SU-DHL-6 (cell line): ENCODE measurements at regions not wholly inside any gene's neighbourhood (a gene's known extent, or its start where the extent isn't known, plus 50 kb on each side); places are given as distances from the start of the nearest gene placed in this dataset.

Source experiments
- CTCF ChIP-seq: fragments of 200-600 bp; sonication (generic); IDR thresholded peaks from one replicate; pipeline ENCODE4 v1.5.1; 2017; ENCODE audit warnings: antibody characterized with exemption, mild to moderate bottlenecking, low read length, moderate library complexity; ENCODE audit not compliant: insufficient read depth, poor library complexity, severe bottlenecking
- EZH2phosphoT487 ChIP-seq: fragments of 200-600 bp; sonication (generic), shearing (Covaris generic); conservative IDR thresholded peaks from 2 replicates; pipeline ENCODE4 v1.6.1; 2018; ENCODE audit warnings: mild to moderate bottlenecking, antibody characterized with exemption, low read length, moderate library complexity, mixed read lengths

GRCh38 chr7:131119381-131119780, 208.3 kb upstream of the MKLN1 start:
- TF ChIP-seq CTCF (no peak), EZH2phosphoT487 (no peak)
